HepG2 (cell line): ENCODE measurements at regions not wholly inside any gene's neighbourhood (a gene's known extent, or its start where the extent isn't known, plus 50 kb on each side); places are given as distances from the start of the nearest gene placed in this dataset.
"Not testable (repeated sequence)": the region's sequence is repeated elsewhere in the genome, so short reads cannot be mapped to it uniquely, and the experiment has no call there.

ENCODE experiments used
- ATAC-seq: fragments of 200-7000 bp; cut with Tn5 transposase; 3 replicates; pipeline ENCODE4 v1.9.1; 2020; ENCODE audit warnings: mild to moderate bottlenecking, moderate library complexity
- BruUV-seq: library from RNA; stranded (reverse); fragments of 400-500 nt; replicated peaks from 2 replicates; lab custom pipeline; 2021; lab: Mats Ljungman, UMichigan
- CTCF ChIA-PET: fragments of 300-600 bp; formaldehyde crosslinking; extraction: SDS; loops from one replicate; lab custom pipeline; 2021; ENCODE audit warnings: low total read pairs, inconsistent platforms, low intra/inter-chr PET ratio; lab: Yijun Ruan, JAX
- POLR2A ChIA-PET: fragments of 350-600 bp; sonication (Branson Sonifier 250); formaldehyde crosslinking; loops from one replicate; lab custom pipeline; 2020; ENCODE audit warnings: antibody characterized with exemption, inconsistent platforms; lab: Yijun Ruan, JAX
- DNase-seq: peaks from one replicate; pipeline ENCODE4 v3.0.0-alpha.2; 2015; ENCODE audit warnings: low spot score
- FAIRE-seq: peaks from 3 replicates; lab custom pipeline; 2011; peaks lifted over from hg19 to GRCh38; lab: Jason Lieb, UNC
- H2AFZ ChIP-seq: one replicate; pipeline ENCODE4 v1.6.1; 2011; ENCODE audit warnings: low read length, inconsistent platforms
- H3K27ac ChIP-seq: fragments of 300-600 bp; 3 replicates; pipeline ENCODE4 v1.8.0; 2011; ENCODE audit warnings: mixed run types, mild to moderate bottlenecking, mixed read lengths, low read length, inconsistent platforms; ENCODE audit not compliant: insufficient read depth; ENCODE audit errors: extremely low read length
- H3K27me3 ChIP-seq, 2 experiments: fragments of 200-600 bp in 1 of 2; 2 replicates in 1 of 2; 3 replicates in 1 of 2; pipeline versions ENCODE4 v1.6.0 to v1.8.0; 2011; ENCODE audit warnings: low read length in 2 of 2, mild to moderate bottlenecking in 2 of 2, moderate library complexity in 2 of 2, inconsistent platforms in 1 of 2; ENCODE audit not compliant: insufficient read depth in 2 of 2, control insufficient read depth in 1 of 2
- H3K36me3 ChIP-seq, 2 experiments: fragments of 200-600 bp in 1 of 2; replicated peaks in 1 of 2; 2 replicates in 1 of 2; 3 replicates in 1 of 2; pipeline versions ENCODE4 v1.5.1 to v1.8.0; 2011; ENCODE audit warnings: low read length in 2 of 2, inconsistent platforms in 1 of 2; ENCODE audit not compliant: insufficient read depth in 2 of 2, control insufficient read depth in 1 of 2
- H3K4me1 ChIP-seq: 2 replicates; pipeline ENCODE4 v1.5.1; 2012; ENCODE audit warnings: low read length, inconsistent platforms; ENCODE audit not compliant: insufficient read depth
- H3K4me2 ChIP-seq: 2 replicates; pipeline ENCODE4 v1.6.0; 2011; ENCODE audit warnings: low read depth, low read length, inconsistent platforms
- H3K4me3 ChIP-seq, 3 experiments: fragments of 200-600 bp in 1 of 3; sonication (generic), shearing (Covaris generic) in 1 of 3; replicated peaks in 1 of 3; 2 replicates each; pipeline ENCODE4 v1.5.1; 2011 to 2016; ENCODE audit warnings: low read length in 3 of 3, inconsistent platforms in 2 of 3, low read depth in 2 of 3, mild to moderate bottlenecking in 2 of 3, control low read depth in 1 of 3, mixed read lengths in 1 of 3; ENCODE audit not compliant: insufficient read depth in 1 of 3
- H3K79me2 ChIP-seq: one replicate; pipeline ENCODE4 v1.6.1; 2011; ENCODE audit warnings: low read length, inconsistent platforms; ENCODE audit not compliant: insufficient read depth
- H3K9ac ChIP-seq: 2 replicates; pipeline ENCODE4 v1.6.0; 2011; ENCODE audit warnings: mild to moderate bottlenecking, low read depth, low read length, inconsistent platforms; ENCODE audit not compliant: insufficient read depth
- H3K9me3 ChIP-seq: 2 replicates; pipeline ENCODE4 v1.5.1; 2012; ENCODE audit warnings: mild to moderate bottlenecking, low read length
- H4K20me1 ChIP-seq: 2 replicates; pipeline ENCODE4 v1.6.0; 2011; ENCODE audit warnings: inconsistent platforms, mild to moderate bottlenecking, low read length, moderate library complexity; ENCODE audit not compliant: insufficient read depth
- FOSL2 ChIP-seq: sonication (generic); formaldehyde crosslinking; IDR thresholded peaks from 2 replicates; pipeline ENCODE4 v1.4.0; 2020; ENCODE audit warnings: missing genetic modification reagents
- FOXA3 ChIP-seq: IDR thresholded peaks from 2 replicates; pipeline ENCODE4 v1.6.1; 2016; ENCODE audit warnings: missing genetic modification reagents, missing compliant biosample characterization
- JUN ChIP-seq: sonication (generic); formaldehyde crosslinking; IDR thresholded peaks from 2 replicates; pipeline ENCODE4 v1.4.0; 2020; ENCODE audit warnings: mild to moderate bottlenecking, missing genetic modification reagents
- JUNB ChIP-seq: sonication (generic); formaldehyde crosslinking; IDR thresholded peaks from 2 replicates; pipeline ENCODE4 v1.8.0; 2022; ENCODE audit warnings: missing genetic modification reagents, mild to moderate bottlenecking, borderline replicate concordance
- JUND ChIP-seq: sonication (generic); formaldehyde crosslinking; IDR thresholded peaks from 2 replicates; pipeline ENCODE4 v1.8.0; 2022; ENCODE audit warnings: mild to moderate bottlenecking, missing genetic modification reagents
- MAFG ChIP-seq: sonication (generic); formaldehyde crosslinking; IDR thresholded peaks from 2 replicates; pipeline ENCODE4 v1.5.1; 2020; ENCODE audit warnings: mild to moderate bottlenecking, missing genetic modification reagents
- TAF1 ChIP-seq: sonication (generic); formaldehyde crosslinking; IDR thresholded peaks from 2 replicates; pipeline ENCODE4 v1.4.0; 2020; ENCODE audit warnings: missing genetic modification reagents
- TEAD3 ChIP-seq: optimal IDR thresholded peaks from 2 replicates; pipeline ENCODE3; 2016; ENCODE audit warnings: borderline replicate concordance
- ZNF362 ChIP-seq: sonication (generic); formaldehyde crosslinking; IDR thresholded peaks from 2 replicates; pipeline ENCODE4 v1.4.0; 2020; ENCODE audit warnings: missing genetic modification reagents, mild to moderate bottlenecking, borderline replicate concordance
- WGBS: methylation state at CpG from one replicate; pipeline ENCODE4 v1.1.6; 2017; ENCODE audit warnings: low lambda C conversion rate; 5-methylcytosine and 5-hydroxymethylcytosine counted together
- in situ Hi-C: cut with HindIII; loops from 2 replicates; pipeline ENCODE4 v1.10.0; 2017; ENCODE audit warnings: low pct_unique_long_range_greater_than_20kb; ENCODE audit not compliant: extremely low pct_ligation_motif_present
- intact Hi-C: fragments of 100-400 bp; cut with micrococcal nuclease; formaldehyde crosslinking; loops from one replicate; pipeline ENCODE4 v1.10.0; 2022; ENCODE audit not compliant: unreplicated experiment
- TF ChIP-seq, protein P1 (sequence below): IDR thresholded peaks from 2 replicates; pipeline ENCODE4 v1.4.0; 2020; ENCODE audit warnings: mild to moderate bottlenecking, missing genetic modification reagents

DNA sequence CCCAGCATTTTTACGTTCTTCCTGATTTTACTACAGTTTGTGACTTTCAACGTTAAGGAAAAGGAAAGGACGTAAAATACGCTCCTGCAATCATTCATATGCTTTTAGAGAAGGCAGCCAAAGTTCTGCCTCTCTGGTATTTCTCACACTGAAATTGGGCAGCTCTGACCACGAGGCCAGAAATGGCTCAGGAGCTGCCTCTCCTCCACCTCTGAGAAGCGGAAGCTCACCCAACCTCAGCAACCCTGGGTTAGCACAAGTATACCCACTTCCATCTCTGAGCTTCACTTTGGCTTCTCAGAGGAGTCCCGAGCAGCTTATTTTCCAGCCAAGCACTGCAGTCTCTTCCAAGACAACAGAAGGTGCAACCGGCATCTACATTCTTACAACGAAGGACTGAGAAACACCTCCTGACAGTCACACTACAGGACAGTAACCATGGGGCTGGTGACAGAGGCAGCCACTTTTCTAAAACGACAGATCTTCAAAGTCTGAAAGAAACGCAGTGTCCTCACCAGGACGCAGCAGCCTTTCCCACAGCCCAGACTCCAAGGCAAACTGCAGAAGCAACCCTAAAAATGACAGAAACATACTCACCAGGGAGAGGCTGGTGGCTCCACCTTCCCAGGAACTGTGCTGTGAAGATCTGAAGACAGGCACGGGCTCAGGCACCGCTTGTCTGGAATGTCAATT lies 373.7 kb downstream of the BCL2L11 start:
- H3K79me2 ChIP-seq: peaks cover 26% of the 10 kb centered on the region
- H3K4me2 ChIP-seq: peak overlapping the region; percentile 63
- intact Hi-C loops, H3K36me3 ChIP-seq, H3K9me3 ChIP-seq, CTCF ChIA-PET, H3K27me3 ChIP-seq, DNase-seq, POLR2A ChIA-PET, FAIRE-seq, H2AFZ ChIP-seq, H4K20me1 ChIP-seq: not testable (repeated sequence)
- peak; percentile 31; the same call in 1 of the 2 replicates for TF ChIP-seq TAF1 (CRISPR knock-in tag)
- TF ChIP-seq, protein P1, sequence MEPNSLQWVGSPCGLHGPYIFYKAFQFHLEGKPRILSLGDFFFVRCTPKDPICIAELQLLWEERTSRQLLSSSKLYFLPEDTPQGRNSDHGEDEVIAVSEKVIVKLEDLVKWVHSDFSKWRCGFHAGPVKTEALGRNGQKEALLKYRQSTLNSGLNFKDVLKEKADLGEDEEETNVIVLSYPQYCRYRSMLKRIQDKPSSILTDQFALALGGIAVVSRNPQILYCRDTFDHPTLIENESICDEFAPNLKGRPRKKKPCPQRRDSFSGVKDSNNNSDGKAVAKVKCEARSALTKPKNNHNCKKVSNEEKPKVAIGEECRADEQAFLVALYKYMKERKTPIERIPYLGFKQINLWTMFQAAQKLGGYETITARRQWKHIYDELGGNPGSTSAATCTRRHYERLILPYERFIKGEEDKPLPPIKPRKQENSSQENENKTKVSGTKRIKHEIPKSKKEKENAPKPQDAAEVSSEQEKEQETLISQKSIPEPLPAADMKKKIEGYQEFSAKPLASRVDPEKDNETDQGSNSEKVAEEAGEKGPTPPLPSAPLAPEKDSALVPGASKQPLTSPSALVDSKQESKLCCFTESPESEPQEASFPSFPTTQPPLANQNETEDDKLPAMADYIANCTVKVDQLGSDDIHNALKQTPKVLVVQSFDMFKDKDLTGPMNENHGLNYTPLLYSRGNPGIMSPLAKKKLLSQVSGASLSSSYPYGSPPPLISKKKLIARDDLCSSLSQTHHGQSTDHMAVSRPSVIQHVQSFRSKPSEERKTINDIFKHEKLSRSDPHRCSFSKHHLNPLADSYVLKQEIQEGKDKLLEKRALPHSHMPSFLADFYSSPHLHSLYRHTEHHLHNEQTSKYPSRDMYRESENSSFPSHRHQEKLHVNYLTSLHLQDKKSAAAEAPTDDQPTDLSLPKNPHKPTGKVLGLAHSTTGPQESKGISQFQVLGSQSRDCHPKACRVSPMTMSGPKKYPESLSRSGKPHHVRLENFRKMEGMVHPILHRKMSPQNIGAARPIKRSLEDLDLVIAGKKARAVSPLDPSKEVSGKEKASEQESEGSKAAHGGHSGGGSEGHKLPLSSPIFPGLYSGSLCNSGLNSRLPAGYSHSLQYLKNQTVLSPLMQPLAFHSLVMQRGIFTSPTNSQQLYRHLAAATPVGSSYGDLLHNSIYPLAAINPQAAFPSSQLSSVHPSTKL (CRISPR knock-in tag): 0 out of 2 replicates have a peak, but pooled peaks have one; percentile 7
- H3K4me1 ChIP-seq: peaks cover 36% of the 10 kb centered on the region
- H3K27ac ChIP-seq: peak overlapping the region; percentile 69
- 3% methylated on average over 10 of the region's 14 CpGs for WGBS
- H3K9ac ChIP-seq: peak overlapping the region; percentile 69
- ATAC-seq: peak; percentile 58
- peak overlapping the region; percentile 48 to 60 (median 59) for H3K4me3 ChIP-seq
- TSS peak; percentile 86 for BruUV-seq
- in situ Hi-C loops: loop anchor here (25.0 kb wide), 1 partner anchor 168 kb away; no protein-coding TSS in a partner anchor

DNA sequence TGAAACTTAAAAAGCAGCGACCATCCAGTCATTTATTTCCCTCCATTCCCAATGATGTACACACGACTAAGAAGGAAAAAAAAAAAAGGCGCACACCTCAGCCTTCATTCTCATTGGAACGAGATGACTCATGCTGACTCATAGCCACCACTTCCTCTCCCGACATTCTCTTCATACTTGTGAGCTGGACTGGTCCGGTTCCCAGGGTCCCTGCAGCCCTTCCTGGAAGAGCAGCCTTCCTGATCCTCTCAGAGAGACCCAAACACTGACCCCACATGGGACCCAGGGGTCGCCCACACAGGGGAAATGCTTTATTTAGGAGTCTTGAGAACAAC lies 374.2 kb downstream of the BCL2L11 start:
- H3K9ac ChIP-seq: peak overlapping the region; percentile 69
- 0% methylated on average over 5 of the region's 7 CpGs for WGBS
- intact Hi-C loops: not testable (repeated sequence)

More for the DNA sequence above, 374.2 kb downstream of the BCL2L11 start:
- DNase-seq, H3K9me3 ChIP-seq, CTCF ChIA-PET, POLR2A ChIA-PET, H4K20me1 ChIP-seq, H3K27me3 ChIP-seq, H2AFZ ChIP-seq, H3K36me3 ChIP-seq, BruUV-seq: not testable (repeated sequence)
- peak; percentile 77 for TF ChIP-seq FOSL2
- TF ChIP-seq MAFG (CRISPR knock-in tag): peak; percentile 44; the same call in 1 of the 2 replicates
- 0 out of 2 replicates have a peak, but pooled peaks have one; percentile 15 for TF ChIP-seq FOXA3 (CRISPR knock-in tag)
- TF ChIP-seq JUN: 0 out of 2 replicates have a peak, but pooled peaks have one; percentile 38
- TF ChIP-seq ZNF362 (CRISPR knock-in tag): peak; percentile 90
- peak; percentile 80; the same call in 1 of the 2 replicates for TF ChIP-seq JUNB (CRISPR knock-in tag)
- TF ChIP-seq TEAD3 (CRISPR knock-in tag): peak; percentile 44
- TF ChIP-seq JUND: peak; percentile 86; the same call in 1 of the 2 replicates
- FAIRE-seq (peak; percentile 90), ATAC-seq (peak; percentile 93)
- H3K4me1 ChIP-seq: peaks cover 36% of the 10 kb centered on the region
- H3K4me3 ChIP-seq: peak overlapping the region; percentile 48 to 60 (median 59); a peak in 5 of 6 replicates
- peak overlapping the region; percentile 69 for H3K27ac ChIP-seq
- in situ Hi-C loops: loop anchor here (25.0 kb wide), 1 partner anchor 167 kb away; no protein-coding TSS in a partner anchor
- H3K79me2 ChIP-seq: peaks cover 23% of the 10 kb centered on the region
- peak overlapping the region; percentile 63 for H3K4me2 ChIP-seq
